ENCODE measurements at regions not wholly inside any gene's neighbourhood (a gene's known extent, or its start where the extent isn't known, plus 50 kb on each side); places are given as distances from the start of the nearest gene placed in this dataset.

GRCh38 chr13:57784633-57785032 lies 153.1 kb downstream of the PCDH17 start:
- Histone ChIP-seq H3K27me3 (ENCODE audit: insufficient read depth, insufficient read length) (no peaks in the 10 kb centered on the region), H3K9me3 (ENCODE audit: insufficient read depth, low read length) (no peaks in the 10 kb centered on the region), H3K36me3 (ENCODE audit: insufficient read depth, insufficient read length, low read length) (no peaks in the 10 kb centered on the region), H3K4me1 (ENCODE audit: insufficient read depth, insufficient read length) (no peaks in the 10 kb centered on the region), H3K4me3 (ENCODE audit: insufficient read length, low read depth) (no peak overlapping the region), H3K9ac (ENCODE audit: insufficient read length, low read depth) (no peak overlapping the region)
- no peak for DNase-seq (ENCODE audit: low read depth, low spot score)
- TF ChIP-seq YY1 (IDR thresholded peaks at IDR 0.05; ENCODE audit: insufficient read depth, insufficient read length) (no peak), ZNF274 (IDR thresholded peaks at IDR 0.05; ENCODE audit: low read depth, low read length) (no peak), SUZ12 (IDR thresholded peaks at IDR 0.05; ENCODE audit: extremely low read depth, insufficient read depth, insufficient read length) (no peak)

DNA sequence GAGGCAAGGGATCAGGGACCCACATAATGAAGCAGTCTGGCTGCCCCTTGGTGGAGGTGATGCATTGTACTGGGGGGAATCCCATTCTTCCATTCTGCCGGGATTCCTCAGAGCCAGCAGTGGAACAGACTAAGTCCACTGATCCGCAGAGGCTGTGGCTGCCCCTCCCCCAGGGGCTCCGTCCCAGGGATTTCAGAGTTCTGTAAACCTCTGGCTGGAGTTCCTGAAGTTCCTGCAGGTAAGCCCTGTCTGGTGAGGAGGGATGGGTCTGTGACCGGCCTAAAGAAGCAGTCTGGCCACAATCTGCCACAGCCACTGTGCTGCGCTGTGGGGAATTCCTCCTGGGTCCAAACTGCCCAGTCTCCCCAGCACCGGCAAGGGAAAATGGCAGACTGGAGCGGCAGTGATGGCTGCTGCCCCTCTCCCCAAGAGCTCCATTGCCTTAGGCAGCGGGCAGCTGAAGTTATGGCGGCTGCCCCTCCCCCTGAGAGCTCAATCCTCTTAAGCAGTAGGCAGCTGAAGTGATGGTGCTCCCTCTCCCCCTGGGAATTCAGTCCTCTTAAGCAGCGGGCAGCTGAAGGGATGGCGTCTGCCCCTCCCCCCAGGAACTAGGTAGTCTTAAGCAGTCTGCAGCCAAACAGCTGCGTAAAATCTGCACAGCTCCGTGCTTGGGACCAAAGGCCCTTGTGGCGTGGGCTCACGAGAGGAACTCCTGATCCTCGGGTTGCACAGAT lies 155.7 kb downstream of the PCDH17 start:
- no peaks in the 10 kb centered on the region for H3K36me3 ChIP-seq (ENCODE audit: insufficient read depth, insufficient read length, low read length)
- H3K4me1 ChIP-seq (ENCODE audit: insufficient read depth, insufficient read length), result no peaks in the 10 kb centered on the region
- TF ChIP-seq SUZ12 (IDR thresholded peaks at IDR 0.05; ENCODE audit: extremely low read depth, insufficient read depth, insufficient read length), result no peak
- TF ChIP-seq ZNF274 (IDR thresholded peaks at IDR 0.05; ENCODE audit: low read depth, low read length), result no peak
- no peak for TF ChIP-seq YY1 (IDR thresholded peaks at IDR 0.05; ENCODE audit: insufficient read depth, insufficient read length)
- no peaks in the 10 kb centered on the region for H3K9me3 ChIP-seq (ENCODE audit: insufficient read depth, low read length)
- no peaks in the 10 kb centered on the region for H3K27me3 ChIP-seq (ENCODE audit: insufficient read depth, insufficient read length)
- H3K4me3 ChIP-seq (ENCODE audit: insufficient read length, low read depth), result no peak overlapping the region
- peak; percentile 18 for DNase-seq (ENCODE audit: low read depth, low spot score)
- no peak overlapping the region for H3K9ac ChIP-seq (ENCODE audit: insufficient read length, low read depth)

DNA sequence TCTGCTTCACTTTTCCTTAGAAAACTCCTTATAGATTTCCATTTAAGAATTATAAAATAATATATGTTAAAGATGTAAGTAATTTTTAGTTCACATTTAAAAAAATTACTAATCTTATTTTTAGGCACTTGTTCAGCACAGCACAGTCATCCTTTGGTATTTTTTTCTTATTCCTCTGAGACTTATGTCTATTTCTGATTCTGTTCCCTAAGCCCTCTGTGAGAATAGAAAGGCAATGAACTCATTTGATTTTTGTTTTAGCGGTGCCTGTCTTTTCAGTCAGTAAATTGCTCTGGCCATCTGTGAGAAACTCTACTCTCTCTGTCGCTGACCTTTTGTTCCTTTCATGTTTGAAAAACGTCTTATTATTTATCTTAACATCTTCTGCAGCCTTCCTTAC lies 168.1 kb downstream of the PCDH17 start:
- TF ChIP-seq ZNF274 (IDR thresholded peaks at IDR 0.05; ENCODE audit: low read depth, low read length) (no peak), YY1 (IDR thresholded peaks at IDR 0.05; ENCODE audit: insufficient read depth, insufficient read length) (no peak), SUZ12 (IDR thresholded peaks at IDR 0.05; ENCODE audit: extremely low read depth, insufficient read depth, insufficient read length) (no peak)
- Histone ChIP-seq H3K36me3 (ENCODE audit: insufficient read depth, insufficient read length, low read length) (no peaks in the 10 kb centered on the region), H3K9ac (ENCODE audit: insufficient read length, low read depth) (no peak overlapping the region), H3K9me3 (ENCODE audit: insufficient read depth, low read length) (no peaks in the 10 kb centered on the region), H3K4me1 (ENCODE audit: insufficient read depth, insufficient read length) (no peaks in the 10 kb centered on the region), H3K27me3 (ENCODE audit: insufficient read depth, insufficient read length) (no peaks in the 10 kb centered on the region), H3K4me3 (ENCODE audit: insufficient read length, low read depth) (no peak overlapping the region)
- no peak for DNase-seq (ENCODE audit: low read depth, low spot score)

DNA sequence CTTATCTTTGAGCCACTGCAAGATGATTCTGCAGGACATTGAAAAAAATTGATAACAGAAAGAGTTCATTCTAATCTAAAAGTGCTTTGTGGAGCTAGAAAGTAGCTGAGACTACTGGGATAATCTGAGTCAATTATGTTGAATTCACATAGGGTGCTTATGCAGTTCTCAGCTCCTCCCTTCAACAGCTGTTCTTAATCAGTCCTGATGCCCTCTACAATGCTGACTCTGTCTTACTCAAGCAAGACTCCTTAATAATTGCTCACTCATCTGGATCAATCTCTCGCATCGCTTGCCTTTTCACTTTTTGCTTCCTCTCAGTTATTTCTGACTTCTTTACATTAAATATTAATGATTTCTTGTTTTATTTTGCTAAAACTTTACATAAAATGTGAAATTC lies 182.1 kb downstream of the PCDH17 start:
- Histone ChIP-seq H3K4me1 (ENCODE audit: insufficient read depth, insufficient read length) (no peaks in the 10 kb centered on the region), H3K9ac (ENCODE audit: insufficient read length, low read depth) (no peak overlapping the region), H3K27me3 (ENCODE audit: insufficient read depth, insufficient read length) (no peaks in the 10 kb centered on the region), H3K9me3 (ENCODE audit: insufficient read depth, low read length) (no peaks in the 10 kb centered on the region), H3K4me3 (ENCODE audit: insufficient read length, low read depth) (no peak overlapping the region), H3K36me3 (ENCODE audit: insufficient read depth, insufficient read length, low read length) (no peaks in the 10 kb centered on the region)
- TF ChIP-seq YY1 (IDR thresholded peaks at IDR 0.05; ENCODE audit: insufficient read depth, insufficient read length) (no peak), ZNF274 (IDR thresholded peaks at IDR 0.05; ENCODE audit: low read depth, low read length) (no peak), SUZ12 (IDR thresholded peaks at IDR 0.05; ENCODE audit: extremely low read depth, insufficient read depth, insufficient read length) (no peak)
- DNase-seq (ENCODE audit: low read depth, low spot score), result no peak

- H3K4me3 ChIP-seq (ENCODE audit: insufficient read length, low read depth), result no peak overlapping the region
- H3K9ac ChIP-seq (ENCODE audit: insufficient read length, low read depth), result no peak overlapping the region
- no peaks in the 10 kb centered on the region for H3K4me1 ChIP-seq (ENCODE audit: insufficient read depth, insufficient read length)
- DNase-seq (ENCODE audit: low read depth, low spot score), result no peak
- H3K36me3 ChIP-seq (ENCODE audit: insufficient read depth, insufficient read length, low read length), result no peaks in the 10 kb centered on the region
- TF ChIP-seq YY1 (IDR thresholded peaks at IDR 0.05; ENCODE audit: insufficient read depth, insufficient read length) (no peak), SUZ12 (IDR thresholded peaks at IDR 0.05; ENCODE audit: extremely low read depth, insufficient read depth, insufficient read length) (no peak), ZNF274 (IDR thresholded peaks at IDR 0.05; ENCODE audit: low read depth, low read length) (no peak)
- no peaks in the 10 kb centered on the region for H3K9me3 ChIP-seq (ENCODE audit: insufficient read depth, low read length)
- no peaks in the 10 kb centered on the region for H3K27me3 ChIP-seq (ENCODE audit: insufficient read depth, insufficient read length)
Measured at GRCh38 chr13:57815600-57815999, 184.1 kb downstream of the PCDH17 start.

- DNase-seq (ENCODE audit: low read depth, low spot score), result no peak
- H3K27me3 ChIP-seq (ENCODE audit: insufficient read depth, insufficient read length), result no peaks in the 10 kb centered on the region
- no peak overlapping the region for H3K9ac ChIP-seq (ENCODE audit: insufficient read length, low read depth)
- H3K4me1 ChIP-seq (ENCODE audit: insufficient read depth, insufficient read length), result no peaks in the 10 kb centered on the region
- no peaks in the 10 kb centered on the region for H3K36me3 ChIP-seq (ENCODE audit: insufficient read depth, insufficient read length, low read length)
- no peak overlapping the region for H3K4me3 ChIP-seq (ENCODE audit: insufficient read length, low read depth)
- TF ChIP-seq YY1 (IDR thresholded peaks at IDR 0.05; ENCODE audit: insufficient read depth, insufficient read length) (no peak), ZNF274 (IDR thresholded peaks at IDR 0.05; ENCODE audit: low read depth, low read length) (no peak)
- no peaks in the 10 kb centered on the region for H3K9me3 ChIP-seq (ENCODE audit: insufficient read depth, low read length)
Measured at GRCh38 chr13:57820924-57821323, 189.4 kb downstream of the PCDH17 start.

DNA sequence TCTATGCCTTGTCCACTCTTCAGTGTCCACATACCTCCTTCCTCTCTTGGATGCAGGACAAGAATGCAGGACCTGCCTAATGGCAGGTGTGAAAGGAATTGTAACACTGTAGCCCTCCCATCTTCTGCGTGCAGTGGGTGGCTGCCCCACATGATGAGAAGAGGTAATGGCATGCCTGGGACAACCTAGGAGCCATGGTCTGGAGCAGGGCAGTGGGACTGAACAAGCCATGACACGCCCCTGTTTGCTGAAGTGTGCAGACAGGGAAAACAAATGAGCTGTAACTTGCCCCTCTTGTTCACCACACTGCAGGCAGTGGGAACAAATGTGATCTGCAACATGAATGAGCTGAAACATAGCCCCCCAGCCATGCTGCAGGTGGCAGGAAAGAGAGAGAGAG lies 192.2 kb downstream of the PCDH17 start:
- no peaks in the 10 kb centered on the region for H3K4me1 ChIP-seq (ENCODE audit: insufficient read depth, insufficient read length)
- H3K4me3 ChIP-seq (ENCODE audit: insufficient read length, low read depth), result no peak overlapping the region
- DNase-seq (ENCODE audit: low read depth, low spot score), result no peak
- no peaks in the 10 kb centered on the region for H3K9me3 ChIP-seq (ENCODE audit: insufficient read depth, low read length)
- H3K36me3 ChIP-seq (ENCODE audit: insufficient read depth, insufficient read length, low read length), result no peaks in the 10 kb centered on the region
- no peaks in the 10 kb centered on the region for H3K27me3 ChIP-seq (ENCODE audit: insufficient read depth, insufficient read length)
- TF ChIP-seq YY1 (IDR thresholded peaks at IDR 0.05; ENCODE audit: insufficient read depth, insufficient read length) (no peak), ZNF274 (IDR thresholded peaks at IDR 0.05; ENCODE audit: low read depth, low read length) (no peak), SUZ12 (IDR thresholded peaks at IDR 0.05; ENCODE audit: extremely low read depth, insufficient read depth, insufficient read length) (no peak)
- no peak overlapping the region for H3K9ac ChIP-seq (ENCODE audit: insufficient read length, low read depth)

Data from NT2/D1 (cell line).